Hematopoietic multipotent progenitor cell treated with erythropoietin and hydrocortisone succinate and interleukin-3 and kit ligand, for 17 days (in vitro differentiated cells): ENCODE measurements at regions not wholly inside any gene's neighbourhood (a gene's known extent, or its start where the extent isn't known, plus 50 kb on each side); places are given as distances from the start of the nearest gene placed in this dataset.
"Not testable (repeated sequence)": the region's sequence is repeated elsewhere in the genome, so short reads cannot be mapped to it uniquely, and the experiment has no call there.

ENCODE experiments used
- DNase-seq: peaks from one replicate; pipeline ENCODE4 v3.0.0-alpha.2; 2015; ENCODE audit warnings: low spot score

- no peak for DNase-seq
Observed at GRCh38 chr17:73851091-73851490, 206.8 kb upstream of the SDK2 start.

- DNase-seq = no peak
Observed at GRCh38 chr17:73851921-73852320, 207.7 kb upstream of the SDK2 start.

DNA sequence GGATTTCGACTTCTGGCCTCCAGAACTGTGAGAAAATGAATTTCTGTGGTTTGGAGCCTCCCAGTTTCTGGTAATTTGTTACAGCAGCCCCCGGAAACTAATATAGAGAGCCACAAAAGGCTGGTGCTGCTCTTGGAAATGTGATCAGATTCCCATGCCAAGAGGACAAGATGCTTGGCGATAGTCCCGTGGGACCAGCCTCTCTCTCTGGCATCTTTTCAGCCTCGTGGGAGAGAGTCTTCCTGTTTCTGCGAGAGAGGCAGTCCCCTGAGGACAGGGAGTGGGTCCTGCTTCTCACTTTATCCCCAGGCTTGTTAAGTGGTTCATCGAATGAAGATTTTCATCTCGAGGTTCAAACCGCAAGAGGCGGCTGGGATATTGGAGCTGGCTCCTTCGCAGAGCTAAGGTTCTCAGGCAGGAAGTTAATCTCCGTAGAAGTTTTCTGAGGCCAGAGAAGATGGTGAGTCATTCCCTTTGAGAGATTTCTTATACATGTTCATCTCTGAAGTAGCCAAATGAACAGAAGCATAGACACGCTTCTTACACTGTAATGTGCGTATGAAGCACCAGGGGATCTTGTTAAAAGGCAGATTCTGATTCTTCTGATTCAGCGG, 211.6 kb upstream of the SDK2 start:
- DNase-seq = no peak

- DNase-seq = no peak
Observed at GRCh38 chr17:73856556-73856955, 212.3 kb upstream of the SDK2 start.

DNA sequence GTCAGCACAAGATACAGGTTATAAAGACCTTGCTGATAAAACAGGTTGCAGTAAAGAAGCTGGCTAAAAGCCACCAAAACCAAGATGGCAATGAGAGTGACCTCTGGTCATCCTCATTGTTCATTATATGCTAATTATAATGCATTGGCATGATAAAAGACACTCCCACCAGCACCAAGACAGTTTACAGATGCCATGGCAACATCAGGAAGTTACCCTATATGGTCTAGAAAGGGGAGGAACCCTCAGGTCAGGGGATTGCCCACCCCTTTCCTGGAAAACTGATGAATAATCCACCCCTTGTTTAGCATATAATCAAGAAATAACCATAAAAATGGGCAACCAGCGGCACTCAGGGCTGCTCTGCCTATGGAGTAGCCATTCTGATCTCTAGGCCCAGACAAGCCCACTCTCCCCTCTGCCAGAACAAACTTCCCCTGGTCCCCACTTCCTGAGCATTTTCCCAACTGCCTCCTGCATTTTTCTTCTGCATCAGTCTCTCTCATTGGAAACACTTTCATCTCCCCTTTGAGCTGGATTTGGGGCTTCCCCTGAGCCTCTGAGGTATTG, 215.3 kb upstream of the SDK2 start:
- DNase-seq = not testable (repeated sequence)

- DNase-seq = no peak
Observed at GRCh38 chr17:73861543-73861942, 217.3 kb upstream of the SDK2 start.

- DNase-seq = no peak
Observed at GRCh38 chr17:73863761-73864535, 219.7 kb upstream of the SDK2 start.

DNA sequence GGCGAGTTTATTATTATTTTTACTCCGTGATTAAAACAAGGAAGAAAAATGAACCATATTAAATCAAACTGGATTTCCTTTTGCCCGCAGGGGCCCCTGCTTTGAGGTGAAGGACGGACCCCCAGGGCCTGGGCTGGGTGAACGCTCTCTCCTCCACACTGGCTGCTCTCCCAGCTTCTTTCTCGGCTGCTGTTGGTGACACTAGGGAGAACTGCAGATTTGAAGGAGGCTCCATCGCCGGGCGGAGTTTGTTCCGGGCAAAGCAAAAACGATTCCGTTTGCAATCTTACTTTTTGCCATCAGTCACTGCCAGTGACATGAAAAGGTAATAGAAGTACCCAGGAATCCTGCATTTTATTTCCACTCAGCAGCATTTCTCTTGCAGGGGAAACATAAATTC, 221.6 kb upstream of the SDK2 start:
- DNase-seq = no peak

DNA sequence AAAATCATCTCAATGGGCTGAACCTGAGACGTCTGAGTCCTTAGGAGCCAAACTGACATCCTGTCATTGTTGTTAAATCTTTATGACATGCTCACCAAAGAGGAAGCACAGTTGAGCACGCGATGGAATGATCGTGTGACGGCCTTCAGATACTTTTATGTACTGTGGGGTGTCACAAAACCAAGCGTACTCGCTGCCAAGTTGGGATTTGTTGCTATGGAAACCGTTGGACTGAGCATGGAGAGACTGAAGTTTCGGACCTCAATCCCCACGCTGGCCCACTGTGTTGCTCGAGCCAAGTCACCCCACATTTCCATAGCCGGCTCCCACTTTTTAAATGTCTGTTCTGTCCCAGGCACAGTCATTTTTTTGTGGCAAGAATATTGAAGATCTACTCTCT, 222.8 kb upstream of the SDK2 start:
- DNase-seq = no peak

- no peak for DNase-seq
Observed at GRCh38 chr17:73870068-73870467, 225.8 kb upstream of the SDK2 start.

- DNase-seq = no peak
Observed at GRCh38 chr17:73870473-73870872, 226.2 kb upstream of the SDK2 start.

GRCh38 chr17:73872816-73873215, 228.6 kb upstream of the SDK2 start:
- DNase-seq = no peak

DNA sequence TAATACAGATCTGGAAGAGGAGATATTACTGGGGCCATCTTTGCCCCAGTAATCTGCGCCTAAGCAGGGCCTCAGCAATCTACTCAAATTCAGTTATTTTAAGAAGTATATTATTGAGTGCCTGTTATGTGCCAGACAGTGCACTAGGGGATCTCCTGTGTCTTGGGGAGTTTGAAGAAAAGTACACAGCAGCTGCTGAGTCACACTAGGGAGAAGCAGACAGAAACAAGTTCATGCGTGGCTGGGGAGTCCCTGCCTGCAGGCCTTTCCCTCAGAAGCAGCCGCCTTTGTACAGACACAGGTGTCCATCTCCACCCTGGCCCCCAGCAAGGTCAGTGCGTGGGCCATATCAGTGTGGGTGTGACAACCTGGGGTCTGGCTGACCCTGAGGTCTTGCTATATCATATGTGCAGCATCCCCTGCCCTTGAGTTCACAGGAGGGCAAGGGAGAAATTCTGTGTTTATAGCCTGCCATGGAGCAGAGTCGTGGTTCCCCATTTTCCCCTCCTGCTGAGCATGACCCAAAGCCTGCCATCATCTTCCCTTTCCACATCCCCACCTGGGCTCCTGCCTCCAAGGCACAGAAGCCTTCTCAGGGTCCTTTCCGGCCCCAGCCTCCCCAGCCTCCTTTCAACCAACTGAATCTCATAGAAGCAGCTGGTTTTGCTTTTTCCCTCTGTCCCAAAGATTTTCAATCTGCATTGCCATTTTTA, 229.9 kb upstream of the SDK2 start:
- no peak for DNase-seq

- no peak for DNase-seq
Observed at GRCh38 chr17:73875346-73875745, 231.1 kb upstream of the SDK2 start.

GRCh38 chr17:73877962-73878361, 233.7 kb upstream of the SDK2 start:
- DNase-seq = no peak

- DNase-seq = no peak
Observed at GRCh38 chr17:73878923-73879322, 234.7 kb upstream of the SDK2 start.

DNA sequence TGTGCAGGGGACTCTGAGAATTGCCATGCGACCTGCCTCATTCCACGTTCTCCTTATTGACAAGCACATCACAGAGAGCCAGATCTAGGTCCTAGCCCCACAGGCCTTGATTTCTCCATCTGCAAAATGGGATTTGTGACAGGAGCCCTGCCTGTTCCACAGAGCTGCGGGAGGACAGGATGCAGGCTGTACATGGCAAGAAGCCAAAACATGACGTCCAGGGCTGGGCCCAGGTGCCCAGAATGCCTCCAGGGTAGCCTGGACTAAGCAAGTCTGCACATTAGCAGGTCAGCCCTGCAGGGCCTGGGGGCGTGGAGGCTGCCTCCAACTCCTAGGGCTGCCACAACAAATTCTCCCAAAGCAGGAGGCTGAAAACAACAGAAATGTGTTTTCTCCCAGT, 235.7 kb upstream of the SDK2 start:
- DNase-seq = no peak

DNA sequence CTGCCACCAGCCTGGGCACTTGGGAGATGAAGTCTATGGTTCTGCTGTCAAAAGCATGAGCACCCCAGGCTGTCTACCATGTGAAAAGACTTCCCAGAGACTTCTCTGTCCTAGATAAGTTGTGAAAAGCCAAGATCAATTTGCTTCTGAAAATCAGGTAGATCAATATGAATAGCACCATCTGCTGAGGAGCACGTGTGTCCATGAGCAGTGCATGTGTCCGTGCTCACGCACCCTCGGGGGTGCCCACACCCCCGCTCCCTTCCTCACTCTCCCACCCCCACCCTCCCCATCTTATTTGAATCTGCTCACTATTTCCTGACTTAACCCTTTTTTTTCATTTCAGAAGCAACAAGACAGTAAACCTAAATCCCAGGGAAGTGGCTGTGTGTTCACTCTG, 238.3 kb upstream of the SDK2 start:
- DNase-seq = no peak

GRCh38 chr17:73883175-73883574, 238.9 kb upstream of the SDK2 start:
- no peak for DNase-seq

DNA sequence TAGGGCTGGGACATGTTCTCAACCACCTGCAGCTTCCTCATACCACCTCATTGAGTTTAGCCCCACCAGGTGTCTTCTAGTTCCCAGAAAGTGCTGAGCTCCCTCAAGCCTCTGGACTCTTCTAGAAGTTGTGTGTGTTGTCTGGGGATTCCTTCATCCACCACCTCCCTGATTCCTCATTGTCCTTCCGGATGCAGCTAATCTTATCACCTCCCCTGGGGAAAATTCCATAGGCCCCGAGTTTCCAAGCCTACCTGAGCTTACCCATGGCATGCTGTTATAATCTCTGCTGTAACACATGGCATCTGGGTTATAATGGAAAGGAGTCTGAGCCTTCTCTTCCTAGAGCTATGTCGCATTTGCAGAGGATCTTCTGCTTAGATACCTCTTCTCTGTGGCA, 243.5 kb upstream of the SDK2 start:
- DNase-seq = no peak

DNA sequence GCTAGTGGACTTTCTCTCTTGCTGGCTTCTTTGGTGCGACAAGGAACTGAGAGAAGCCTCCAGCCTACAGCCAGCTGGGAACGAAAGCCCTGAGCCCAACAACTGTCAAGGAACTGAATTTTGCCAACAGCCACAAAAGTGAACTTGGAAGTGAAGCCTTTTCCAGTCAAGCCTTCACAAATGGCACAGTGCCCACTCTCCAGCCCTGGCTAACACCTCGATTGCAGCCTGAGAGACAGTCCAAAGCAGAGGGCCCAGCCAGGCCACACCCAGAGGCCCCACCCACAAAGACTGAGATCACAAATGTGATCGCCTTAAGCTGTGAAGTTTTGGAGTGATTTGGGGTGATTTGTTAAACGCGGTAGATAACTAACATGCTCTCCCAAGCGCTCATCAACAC, 244.6 kb upstream of the SDK2 start:
- DNase-seq = no peak

DNA sequence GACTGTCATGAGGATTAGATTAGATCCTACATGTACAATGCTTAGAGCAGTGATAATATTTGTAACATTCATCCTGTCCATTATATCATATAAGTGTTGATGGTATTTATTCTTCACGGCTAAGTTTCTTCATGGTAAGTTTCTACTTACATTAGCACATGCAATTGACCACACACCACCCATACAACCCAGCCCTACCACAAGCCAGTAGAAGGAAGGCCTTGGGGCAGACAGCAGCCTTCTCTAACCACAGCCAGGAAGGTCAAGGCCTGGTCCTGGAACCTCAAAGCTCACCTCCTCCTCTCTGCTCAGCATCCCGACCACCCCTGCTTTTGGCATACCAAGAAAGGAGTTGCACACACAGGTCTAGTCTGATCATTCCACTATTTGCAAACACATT, 245.2 kb upstream of the SDK2 start:
- no peak for DNase-seq

- no peak for DNase-seq
Observed at GRCh38 chr17:73890831-73891405, 246.7 kb upstream of the SDK2 start.
